ENCODE measurements at regions not wholly inside any gene's neighbourhood (a gene's known extent, or its start where the extent isn't known, plus 50 kb on each side); places are given as distances from the start of the nearest gene placed in this dataset.

GRCh38 chr1:199205740-199206441 is 567.1 kb downstream of the PTPRC start:
- ATAC-seq = no peak
- TF ChIP-seq RARB (CRISPR knock-in tag; IDR thresholded peaks at IDR 0.05) (no peak), ZFP3 (CRISPR knock-in tag; IDR thresholded peaks at IDR 0.05) (no peak), TCF4 (CRISPR knock-in tag; IDR thresholded peaks at IDR 0.05; ENCODE audit: borderline replicate concordance) (no peak), POU6F1 (CRISPR knock-in tag; IDR thresholded peaks at IDR 0.05; ENCODE audit: borderline replicate concordance, low read depth) (no peak), GLIS3 (CRISPR knock-in tag; IDR thresholded peaks at IDR 0.05) (no peak), OSR1 (CRISPR knock-in tag; IDR thresholded peaks at IDR 0.05) (no peak), ZNF565 (CRISPR knock-in tag; conservative IDR thresholded peaks at IDR 0.05; ENCODE audit: low read depth) (no peak), ESRRG (CRISPR knock-in tag; IDR thresholded peaks at IDR 0.05) (no peak), ZFP30 (CRISPR knock-in tag; IDR thresholded peaks at IDR 0.05) (no peak), CSRNP3 (CRISPR knock-in tag; IDR thresholded peaks at IDR 0.05) (no peak), ZNF70 (CRISPR knock-in tag; IDR thresholded peaks at IDR 0.05) (no peak), ISL1 (CRISPR knock-in tag; IDR thresholded peaks at IDR 0.05) (no peak), ARNTL (CRISPR knock-in tag; IDR thresholded peaks at IDR 0.05; ENCODE audit: borderline replicate concordance, low read depth) (no peak), ZNF8 (CRISPR knock-in tag; IDR thresholded peaks at IDR 0.05) (no peak), BACH2 (CRISPR knock-in tag; IDR thresholded peaks at IDR 0.05; ENCODE audit: borderline replicate concordance) (no peak), SNAI2 (CRISPR knock-in tag; IDR thresholded peaks at IDR 0.05) (no peak)

- no peak for ATAC-seq
- no peak for TF ChIP-seq ZNF70 (CRISPR knock-in tag; IDR thresholded peaks at IDR 0.05)
- no peak for TF ChIP-seq PATZ1 (CRISPR knock-in tag; IDR thresholded peaks at IDR 0.05; ENCODE audit: borderline replicate concordance)
- TF ChIP-seq ZC3H10 (CRISPR knock-in tag; IDR thresholded peaks at IDR 0.05) = no peak
- TF ChIP-seq TOX (CRISPR knock-in tag; IDR thresholded peaks at IDR 0.05; ENCODE audit: borderline replicate concordance) = no peak
- TF ChIP-seq BACH2 (CRISPR knock-in tag; IDR thresholded peaks at IDR 0.05; ENCODE audit: borderline replicate concordance) = no peak
- TF ChIP-seq ZNF8 (CRISPR knock-in tag; IDR thresholded peaks at IDR 0.05) = no peak
- no peak for TF ChIP-seq ZNF565 (CRISPR knock-in tag; conservative IDR thresholded peaks at IDR 0.05; ENCODE audit: low read depth)
- TF ChIP-seq ISL1 (CRISPR knock-in tag; IDR thresholded peaks at IDR 0.05) = no peak
- TF ChIP-seq ARNTL (CRISPR knock-in tag; IDR thresholded peaks at IDR 0.05; ENCODE audit: borderline replicate concordance, low read depth) = no peak
Measured at GRCh38 chr1:199208847-199209246, 570.0 kb downstream of the PTPRC start.

GRCh38 chr1:199218065-199218464 is 579.2 kb downstream of the PTPRC start:
- ATAC-seq = no peak
- TF ChIP-seq ZC3H10 (CRISPR knock-in tag; IDR thresholded peaks at IDR 0.05) = no peak
- no peak for TF ChIP-seq OSR1 (CRISPR knock-in tag; IDR thresholded peaks at IDR 0.05)
- TF ChIP-seq TCF4 (CRISPR knock-in tag; IDR thresholded peaks at IDR 0.05; ENCODE audit: borderline replicate concordance) = no peak
- no peak for TF ChIP-seq ZNF8 (CRISPR knock-in tag; IDR thresholded peaks at IDR 0.05)

GRCh38 chr1:199218533-199218932 is 579.7 kb downstream of the PTPRC start:
- ATAC-seq = no peak
- TF ChIP-seq TOX (CRISPR knock-in tag; IDR thresholded peaks at IDR 0.05; ENCODE audit: borderline replicate concordance) = no peak
- TF ChIP-seq POU6F1 (CRISPR knock-in tag; IDR thresholded peaks at IDR 0.05; ENCODE audit: borderline replicate concordance, low read depth) = no peak
- no peak for TF ChIP-seq ZC3H10 (CRISPR knock-in tag; IDR thresholded peaks at IDR 0.05)
- TF ChIP-seq CREB5 (CRISPR knock-in tag; IDR thresholded peaks at IDR 0.05; ENCODE audit: low read depth) = no peak
- TF ChIP-seq BACH2 (CRISPR knock-in tag; IDR thresholded peaks at IDR 0.05; ENCODE audit: borderline replicate concordance) = no peak
- no peak for TF ChIP-seq ZFP30 (CRISPR knock-in tag; IDR thresholded peaks at IDR 0.05)
